ENCODE measurements at regions not wholly inside any gene's neighbourhood (a gene's known extent, or its start where the extent isn't known, plus 50 kb on each side); places are given as distances from the start of the nearest gene placed in this dataset.

- ChIA-PET CTCF (interaction anchor here (1.3 kb wide), 1 partner anchor 25 kb away, joined by 4 read pairs; no protein-coding TSS in a partner anchor), POLR2A (no interaction called here)
- no TSS peak for BruUV-seq (replicated peaks)
Measured at GRCh38 chr9:91063471-91063870, 261.9 kb downstream of the SYK start.

GRCh38 chr9:91065231-91066041 is 263.8 kb downstream of the SYK start:
- no peak overlapping the region for H3K27ac Mint-ChIP-seq (ENCODE audit: low read depth, unreplicated experiment)

More at GRCh38 chr9:91063471-91063870, 261.9 kb downstream of the SYK start:
- no peak for TF ChIP-seq CTCF (IDR thresholded peaks at IDR 0.05; ENCODE audit: unreplicated experiment)
- Mint-ChIP-seq H3K4me1 (ENCODE audit: insufficient read depth, unreplicated experiment) (peaks cover 25% of the 10 kb centered on the region), H3K4me3 (ENCODE audit: unreplicated experiment) (no peak overlapping the region), H3K9me3 (ENCODE audit: unreplicated experiment) (no peaks in the 10 kb centered on the region), H3K27ac (ENCODE audit: low read depth, unreplicated experiment) (no peak overlapping the region), H3K27me3 (ENCODE audit: insufficient read depth, unreplicated experiment) (no peaks in the 10 kb centered on the region), H3K36me3 (ENCODE audit: insufficient read depth, unreplicated experiment) (peaks cover 10% of the 10 kb centered on the region)
- no peak for DNase-seq (ENCODE audit: unreplicated experiment)
- intact Hi-C loops (cut with micrococcal nuclease): no loop called here

GRCh38 chr9:91066042-91066415 is 264.4 kb downstream of the SYK start:
- no peak overlapping the region for H3K27ac Mint-ChIP-seq (ENCODE audit: low read depth, unreplicated experiment)
- no peaks in the 10 kb centered on the region for H3K27me3 Mint-ChIP-seq (ENCODE audit: insufficient read depth, unreplicated experiment)
- DNase-seq (ENCODE audit: unreplicated experiment): no peak
- peaks cover 5% of the 10 kb centered on the region for H3K36me3 Mint-ChIP-seq (ENCODE audit: insufficient read depth, unreplicated experiment)
- H3K4me3 Mint-ChIP-seq (ENCODE audit: unreplicated experiment): no peak overlapping the region
- H3K4me1 Mint-ChIP-seq (ENCODE audit: insufficient read depth, unreplicated experiment): peaks cover 19% of the 10 kb centered on the region
- intact Hi-C loops (cut with micrococcal nuclease): no loop called here
- H3K9me3 Mint-ChIP-seq (ENCODE audit: unreplicated experiment): no peaks in the 10 kb centered on the region
- POLR2A ChIA-PET: no interaction called here
- BruUV-seq (replicated peaks): no TSS peak
- TF ChIP-seq CTCF (IDR thresholded peaks at IDR 0.05; ENCODE audit: unreplicated experiment): no peak
- CTCF ChIA-PET: interaction anchor here (0.6 kb wide), 1 partner anchor 57 kb away, joined by 3 read pairs; no protein-coding TSS in a partner anchor

More at GRCh38 chr9:91065231-91066041, 263.8 kb downstream of the SYK start:
- ChIA-PET POLR2A (no interaction called here), CTCF (interaction anchor here (0.6 kb wide), 3 partner anchors 58 to 131 kb away, joined by 3 to 4 read pairs (median 3); no protein-coding TSS in a partner anchor)
- no peak for TF ChIP-seq CTCF (IDR thresholded peaks at IDR 0.05; ENCODE audit: unreplicated experiment)
- intact Hi-C loops (cut with micrococcal nuclease): no loop called here
- no peaks in the 10 kb centered on the region for H3K27me3 Mint-ChIP-seq (ENCODE audit: insufficient read depth, unreplicated experiment)
- peaks cover 9% of the 10 kb centered on the region for H3K36me3 Mint-ChIP-seq (ENCODE audit: insufficient read depth, unreplicated experiment)
- H3K4me1 Mint-ChIP-seq (ENCODE audit: insufficient read depth, unreplicated experiment): peaks cover 25% of the 10 kb centered on the region
- no peak for DNase-seq (ENCODE audit: unreplicated experiment)
- BruUV-seq (replicated peaks): no TSS peak
- no peaks in the 10 kb centered on the region for H3K9me3 Mint-ChIP-seq (ENCODE audit: unreplicated experiment)
- no peak overlapping the region for H3K4me3 Mint-ChIP-seq (ENCODE audit: unreplicated experiment)

- POLR2A ChIA-PET: interaction anchor here (0.9 kb wide), 1 partner anchor 356 kb away, joined by 8 read pairs; no protein-coding TSS in a partner anchor
- CTCF ChIA-PET: no interaction called here
- no peaks in the 10 kb centered on the region for H3K27me3 Mint-ChIP-seq (ENCODE audit: insufficient read depth, unreplicated experiment)
- H3K4me1 Mint-ChIP-seq (ENCODE audit: insufficient read depth, unreplicated experiment): peaks cover 19% of the 10 kb centered on the region
- intact Hi-C loops (cut with micrococcal nuclease): no loop called here
- no peaks in the 10 kb centered on the region for H3K36me3 Mint-ChIP-seq (ENCODE audit: insufficient read depth, unreplicated experiment)
- no peaks in the 10 kb centered on the region for H3K9me3 Mint-ChIP-seq (ENCODE audit: unreplicated experiment)
- TF ChIP-seq CTCF (IDR thresholded peaks at IDR 0.05; ENCODE audit: unreplicated experiment): no peak
- no peak overlapping the region for H3K4me3 Mint-ChIP-seq (ENCODE audit: unreplicated experiment)
- H3K27ac Mint-ChIP-seq (ENCODE audit: low read depth, unreplicated experiment): no peak overlapping the region
- BruUV-seq (replicated peaks): no TSS peak
- DNase-seq (ENCODE audit: unreplicated experiment): no peak
Measured at GRCh38 chr9:91066856-91067255, 265.2 kb downstream of the SYK start.

Data from MCF 10A (cell line).